HepG2 (cell line): ENCODE measurements at regions not wholly inside any gene's neighbourhood (a gene's known extent, or its start where the extent isn't known, plus 50 kb on each side); places are given as distances from the start of the nearest gene placed in this dataset.

Source experiments
- ATAC-seq: fragments of 200-7000 bp; cut with Tn5 transposase; 3 replicates; pipeline ENCODE4 v1.9.1; 2020; ENCODE audit warnings: mild to moderate bottlenecking, moderate library complexity
- BruUV-seq: library from RNA; stranded (reverse); fragments of 400-500 nt; replicated peaks from 2 replicates; lab custom pipeline; 2021; lab: Mats Ljungman, UMichigan
- CTCF ChIA-PET: fragments of 300-600 bp; formaldehyde crosslinking; extraction: SDS; loops from one replicate; lab custom pipeline; 2021; ENCODE audit warnings: low total read pairs, inconsistent platforms, low intra/inter-chr PET ratio; lab: Yijun Ruan, JAX
- POLR2A ChIA-PET: fragments of 350-600 bp; sonication (Branson Sonifier 250); formaldehyde crosslinking; loops from one replicate; lab custom pipeline; 2020; ENCODE audit warnings: antibody characterized with exemption, inconsistent platforms; lab: Yijun Ruan, JAX
- DNase-seq: peaks from one replicate; pipeline ENCODE4 v3.0.0-alpha.2; 2015; ENCODE audit warnings: low spot score
- FAIRE-seq: peaks from 3 replicates; lab custom pipeline; 2011; peaks lifted over from hg19 to GRCh38; lab: Jason Lieb, UNC
- H2AFZ ChIP-seq: one replicate; pipeline ENCODE4 v1.6.1; 2011; ENCODE audit warnings: low read length, inconsistent platforms
- H3K27ac ChIP-seq: fragments of 300-600 bp; 3 replicates; pipeline ENCODE4 v1.8.0; 2011; ENCODE audit warnings: mixed run types, mild to moderate bottlenecking, mixed read lengths, low read length, inconsistent platforms; ENCODE audit not compliant: insufficient read depth; ENCODE audit errors: extremely low read length
- H3K27me3 ChIP-seq, 2 experiments: fragments of 200-600 bp in 1 of 2; 2 replicates in 1 of 2; 3 replicates in 1 of 2; pipeline versions ENCODE4 v1.6.0 to v1.8.0; 2011; ENCODE audit warnings: low read length in 2 of 2, mild to moderate bottlenecking in 2 of 2, moderate library complexity in 2 of 2, inconsistent platforms in 1 of 2; ENCODE audit not compliant: insufficient read depth in 2 of 2, control insufficient read depth in 1 of 2
- H3K36me3 ChIP-seq, 2 experiments: fragments of 200-600 bp in 1 of 2; replicated peaks in 1 of 2; 2 replicates in 1 of 2; 3 replicates in 1 of 2; pipeline versions ENCODE4 v1.5.1 to v1.8.0; 2011; ENCODE audit warnings: low read length in 2 of 2, inconsistent platforms in 1 of 2; ENCODE audit not compliant: insufficient read depth in 2 of 2, control insufficient read depth in 1 of 2
- H3K4me1 ChIP-seq: 2 replicates; pipeline ENCODE4 v1.5.1; 2012; ENCODE audit warnings: low read length, inconsistent platforms; ENCODE audit not compliant: insufficient read depth
- H3K4me2 ChIP-seq: 2 replicates; pipeline ENCODE4 v1.6.0; 2011; ENCODE audit warnings: low read depth, low read length, inconsistent platforms
- H3K4me3 ChIP-seq, 3 experiments: fragments of 200-600 bp in 1 of 3; sonication (generic), shearing (Covaris generic) in 1 of 3; replicated peaks in 1 of 3; 2 replicates each; pipeline ENCODE4 v1.5.1; 2011 to 2016; ENCODE audit warnings: low read length in 3 of 3, inconsistent platforms in 2 of 3, low read depth in 2 of 3, mild to moderate bottlenecking in 2 of 3, control low read depth in 1 of 3, mixed read lengths in 1 of 3; ENCODE audit not compliant: insufficient read depth in 1 of 3
- H3K79me2 ChIP-seq: one replicate; pipeline ENCODE4 v1.6.1; 2011; ENCODE audit warnings: low read length, inconsistent platforms; ENCODE audit not compliant: insufficient read depth
- H3K9ac ChIP-seq: 2 replicates; pipeline ENCODE4 v1.6.0; 2011; ENCODE audit warnings: mild to moderate bottlenecking, low read depth, low read length, inconsistent platforms; ENCODE audit not compliant: insufficient read depth
- H3K9me3 ChIP-seq: 2 replicates; pipeline ENCODE4 v1.5.1; 2012; ENCODE audit warnings: mild to moderate bottlenecking, low read length
- H4K20me1 ChIP-seq: 2 replicates; pipeline ENCODE4 v1.6.0; 2011; ENCODE audit warnings: inconsistent platforms, mild to moderate bottlenecking, low read length, moderate library complexity; ENCODE audit not compliant: insufficient read depth
- FOXO4 ChIP-seq: sonication (generic); formaldehyde crosslinking; conservative IDR thresholded peaks from 2 replicates; pipeline ENCODE4 v1.8.1; 2023; ENCODE audit warnings: missing genetic modification reagents
- HNRNPK ChIP-seq: fragments of 200-400 bp; formaldehyde crosslinking; IDR thresholded peaks from 2 replicates; pipeline ENCODE4 v1.6.1; 2018; ENCODE audit warnings: low read length, low read depth, moderate library complexity, mild to moderate bottlenecking; ENCODE audit not compliant: poor library complexity, severe bottlenecking
- HNRNPLL ChIP-seq: fragments of 200-400 bp; formaldehyde crosslinking; IDR thresholded peaks from 2 replicates; pipeline ENCODE4 v1.6.1; 2017; ENCODE audit warnings: mild to moderate bottlenecking, low read depth, low read length; ENCODE audit not compliant: poor library complexity, severe bottlenecking
- NFYB ChIP-seq: sonication (generic); formaldehyde crosslinking; IDR thresholded peaks from 2 replicates; pipeline ENCODE4 v1.4.0; 2020; ENCODE audit warnings: missing genetic modification reagents
- SALL1 ChIP-seq: sonication (generic); formaldehyde crosslinking; IDR thresholded peaks from 2 replicates; pipeline ENCODE4 v1.8.0; 2022; ENCODE audit warnings: mild to moderate bottlenecking, missing genetic modification reagents
- THAP8 ChIP-seq: sonication (generic); formaldehyde crosslinking; IDR thresholded peaks from 2 replicates; pipeline ENCODE4 v1.5.1; 2020; ENCODE audit warnings: missing genetic modification reagents, mild to moderate bottlenecking, borderline replicate concordance
- ZNF10 ChIP-seq: sonication (generic); formaldehyde crosslinking; IDR thresholded peaks from 2 replicates; pipeline ENCODE4 v1.4.0; 2020; ENCODE audit warnings: mild to moderate bottlenecking, low read depth, missing genetic modification reagents, borderline replicate concordance
- ZNF253 ChIP-seq: sonication (generic); formaldehyde crosslinking; IDR thresholded peaks from 2 replicates; pipeline ENCODE4 v1.8.0; 2022; ENCODE audit warnings: mild to moderate bottlenecking, missing genetic modification reagents, borderline replicate concordance
- ZNF746 ChIP-seq: sonication (generic); formaldehyde crosslinking; IDR thresholded peaks from 2 replicates; pipeline ENCODE4 v1.8.0; 2022; ENCODE audit warnings: mild to moderate bottlenecking, missing genetic modification reagents
- ZNF75D ChIP-seq: sonication (generic); formaldehyde crosslinking; IDR thresholded peaks from 2 replicates; pipeline ENCODE4 v1.8.1; 2023; ENCODE audit warnings: missing genetic modification reagents, mild to moderate bottlenecking, borderline replicate concordance
- ZNF773 ChIP-seq: sonication (generic); formaldehyde crosslinking; IDR thresholded peaks from 2 replicates; pipeline ENCODE4 v1.4.0; 2020; ENCODE audit warnings: missing genetic modification reagents, borderline replicate concordance
- ZSCAN30 ChIP-seq: sonication (generic); formaldehyde crosslinking; IDR thresholded peaks from 2 replicates; pipeline ENCODE4 v1.5.0; 2020; ENCODE audit warnings: mild to moderate bottlenecking, missing genetic modification reagents
- WGBS: methylation state at CpG from one replicate; pipeline ENCODE4 v1.1.6; 2017; ENCODE audit warnings: low lambda C conversion rate; 5-methylcytosine and 5-hydroxymethylcytosine counted together
- in situ Hi-C: cut with HindIII; loops from 2 replicates; pipeline ENCODE4 v1.10.0; 2017; ENCODE audit warnings: low pct_unique_long_range_greater_than_20kb; ENCODE audit not compliant: extremely low pct_ligation_motif_present
- intact Hi-C: fragments of 100-400 bp; cut with micrococcal nuclease; formaldehyde crosslinking; loops from one replicate; pipeline ENCODE4 v1.10.0; 2022; ENCODE audit not compliant: unreplicated experiment
- TF ChIP-seq, protein P1 (sequence below): sonication (generic); formaldehyde crosslinking; IDR thresholded peaks from 2 replicates; pipeline ENCODE4 v1.5.0; 2020; ENCODE audit warnings: mild to moderate bottlenecking, missing genetic modification reagents, borderline replicate concordance
- TF ChIP-seq, protein P2 (sequence below): sonication (generic); formaldehyde crosslinking; IDR thresholded peaks from 2 replicates; pipeline ENCODE4 v1.5.0; 2020; ENCODE audit warnings: missing genetic modification reagents

GRCh38 chr21:26224366-26224765 is 53.8 kb upstream of the APP start:
- intact Hi-C loops (loop anchor here (10.0 kb wide), 1 partner anchor 1430 kb away; no protein-coding TSS in a partner anchor), in situ Hi-C loops (no loop called here)
- no peak overlapping the region for H3K9ac ChIP-seq
- BruUV-seq: no TSS peak
- FAIRE-seq (no peak), DNase-seq (no peak), ATAC-seq (no peak)
- no peaks in the 10 kb centered on the region for H3K79me2 ChIP-seq
- no peaks in the 10 kb centered on the region for H3K27me3 ChIP-seq
- no peak overlapping the region for H3K4me2 ChIP-seq
- CTCF ChIA-PET: no interaction called here
- no peak overlapping the region for H2AFZ ChIP-seq
- no peaks in the 10 kb centered on the region for H3K36me3 ChIP-seq
- no peak overlapping the region for H3K27ac ChIP-seq
- TF ChIP-seq ZNF253 (CRISPR knock-in tag) (no peak), ZNF10 (CRISPR knock-in tag) (no peak), ZNF75D (no peak), HNRNPK (no peak), THAP8 (CRISPR knock-in tag) (no peak), FOXO4 (CRISPR knock-in tag) (no peak), ZNF773 (CRISPR knock-in tag) (no peak), ZSCAN30 (CRISPR knock-in tag) (no peak), HNRNPLL (no peak), NFYB (CRISPR knock-in tag) (no peak), ZNF746 (CRISPR knock-in tag) (no peak), SALL1 (no peak)
- TF ChIP-seq, protein P1, sequence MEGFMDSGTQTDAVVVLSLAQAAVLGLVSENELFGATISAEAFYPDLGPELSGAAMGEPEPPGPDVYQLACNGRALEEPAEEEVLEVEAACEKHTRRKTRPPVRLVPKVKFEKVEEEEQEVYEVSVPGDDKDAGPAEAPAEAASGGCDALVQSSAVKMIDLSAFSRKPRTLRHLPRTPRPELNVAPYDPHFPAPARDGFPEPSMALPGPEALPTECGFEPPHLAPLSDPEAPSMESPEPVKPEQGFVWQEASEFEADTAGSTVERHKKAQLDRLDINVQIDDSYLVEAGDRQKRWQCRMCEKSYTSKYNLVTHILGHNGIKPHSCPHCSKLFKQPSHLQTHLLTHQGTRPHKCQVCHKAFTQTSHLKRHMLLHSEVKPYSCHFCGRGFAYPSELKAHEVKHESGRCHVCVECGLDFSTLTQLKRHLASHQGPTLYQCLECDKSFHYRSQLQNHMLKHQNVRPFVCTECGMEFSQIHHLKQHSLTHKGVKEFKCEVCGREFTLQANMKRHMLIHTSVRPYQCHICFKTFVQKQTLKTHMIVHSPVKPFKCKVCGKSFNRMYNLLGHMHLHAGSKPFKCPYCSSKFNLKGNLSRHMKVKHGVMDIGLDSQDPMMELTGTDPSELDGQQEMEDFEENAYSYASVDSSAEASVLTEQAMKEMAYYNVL (CRISPR knock-in tag): no peak
- TF ChIP-seq, protein P2, sequence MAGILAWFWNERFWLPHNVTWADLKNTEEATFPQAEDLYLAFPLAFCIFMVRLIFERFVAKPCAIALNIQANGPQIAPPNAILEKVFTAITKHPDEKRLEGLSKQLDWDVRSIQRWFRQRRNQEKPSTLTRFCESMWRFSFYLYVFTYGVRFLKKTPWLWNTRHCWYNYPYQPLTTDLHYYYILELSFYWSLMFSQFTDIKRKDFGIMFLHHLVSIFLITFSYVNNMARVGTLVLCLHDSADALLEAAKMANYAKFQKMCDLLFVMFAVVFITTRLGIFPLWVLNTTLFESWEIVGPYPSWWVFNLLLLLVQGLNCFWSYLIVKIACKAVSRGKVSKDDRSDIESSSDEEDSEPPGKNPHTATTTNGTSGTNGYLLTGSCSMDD (CRISPR knock-in tag): no peak
- no peaks in the 10 kb centered on the region for H4K20me1 ChIP-seq
- POLR2A ChIA-PET: no interaction called here
- H3K4me1 ChIP-seq: no peaks in the 10 kb centered on the region
- H3K4me3 ChIP-seq: no peak overlapping the region
- no peaks in the 10 kb centered on the region; the same call in 1 of the 2 replicates for H3K9me3 ChIP-seq
- 21% methylated on average over 2 of the region's 2 CpGs for WGBS
